GM21367 (cell line): ENCODE measurements at regions not wholly inside any gene's neighbourhood (a gene's known extent, or its start where the extent isn't known, plus 50 kb on each side); places are given as distances from the start of the nearest gene placed in this dataset.
"Not testable (repeated sequence)": the region's sequence is repeated elsewhere in the genome, so short reads cannot be mapped to it uniquely, and the experiment has no call there.

Experiments
- ATAC-seq: cut with Tn5 transposase; IDR thresholded peaks from one replicate; pipeline ENCODE4 v1.9.1; 2021; ENCODE audit not compliant: unreplicated experiment

DNA sequence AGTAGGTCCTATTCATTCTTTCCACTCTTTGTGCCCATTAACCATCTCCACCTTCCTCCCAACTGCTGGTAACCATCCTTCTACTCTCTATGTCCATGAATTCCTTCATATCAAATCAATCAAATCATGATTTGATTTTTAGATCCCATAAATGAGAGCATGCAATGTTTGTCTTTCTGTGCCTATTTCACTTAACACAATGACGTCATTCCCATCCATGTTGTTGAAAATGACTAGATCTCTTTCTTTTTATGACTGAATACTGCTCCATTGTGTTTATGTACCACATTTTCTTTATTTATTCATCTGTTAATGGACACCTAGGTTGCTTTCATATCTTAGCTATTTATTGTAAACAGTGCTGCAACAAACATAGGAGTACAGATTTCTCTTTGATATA, 827.3 kb upstream of the NRXN1 start:
- no peak for ATAC-seq

DNA sequence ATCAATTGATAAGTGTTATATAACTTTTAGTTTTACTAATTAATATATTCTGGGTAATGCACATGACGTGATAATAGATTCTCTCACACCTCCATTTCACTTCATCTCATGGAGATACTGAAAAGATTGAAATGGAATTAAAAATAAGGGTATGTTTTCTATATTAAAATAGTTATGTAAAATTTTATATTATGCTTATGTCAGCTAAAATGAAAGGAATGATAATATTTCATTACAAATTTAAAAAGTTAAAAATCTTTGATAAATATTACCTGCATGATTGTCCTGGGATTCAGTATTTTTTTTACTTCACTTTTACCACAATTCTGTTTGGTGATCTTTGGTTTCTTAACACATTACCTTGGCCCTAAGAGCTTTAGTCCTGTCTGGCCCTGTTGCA, 823.8 kb upstream of the NRXN1 start:
- no peak for ATAC-seq

DNA sequence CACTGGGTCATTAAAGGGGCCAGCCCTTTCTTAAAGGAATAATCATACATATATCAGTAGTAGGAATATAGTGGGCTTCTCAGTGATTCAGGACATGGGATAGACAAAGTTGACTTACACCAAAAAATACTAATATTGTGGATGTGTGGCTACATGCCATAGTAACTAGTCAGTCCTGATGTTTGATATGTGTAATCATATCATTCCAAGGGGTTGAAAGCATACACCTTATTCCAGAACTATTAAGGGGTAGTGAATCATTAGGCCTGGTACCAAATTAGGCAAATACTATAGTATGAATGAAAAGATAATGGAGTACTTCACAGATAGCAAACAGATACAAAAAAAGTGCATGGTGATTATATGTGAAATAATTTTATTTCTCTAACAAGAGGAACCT, 814.9 kb upstream of the NRXN1 start:
- ATAC-seq = no peak

DNA sequence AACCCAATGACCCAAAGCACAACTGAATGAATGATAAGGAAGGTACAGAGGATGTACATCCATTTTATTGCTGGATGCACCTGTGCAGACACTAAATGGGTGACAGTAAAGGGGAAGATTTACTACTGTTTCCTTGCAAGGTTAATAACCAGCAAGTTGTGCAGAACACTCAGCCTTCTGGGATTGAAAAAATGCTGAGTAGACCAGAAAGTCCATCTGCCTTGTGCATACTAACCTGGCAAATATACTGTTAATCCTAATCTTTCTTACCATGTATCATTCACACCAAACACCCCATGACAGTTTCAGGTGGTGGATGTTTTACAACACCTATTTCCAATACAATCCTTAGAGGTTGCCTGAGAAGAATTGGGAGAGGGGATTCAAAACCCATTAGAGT, 814.1 kb upstream of the NRXN1 start:
- no peak for ATAC-seq

DNA sequence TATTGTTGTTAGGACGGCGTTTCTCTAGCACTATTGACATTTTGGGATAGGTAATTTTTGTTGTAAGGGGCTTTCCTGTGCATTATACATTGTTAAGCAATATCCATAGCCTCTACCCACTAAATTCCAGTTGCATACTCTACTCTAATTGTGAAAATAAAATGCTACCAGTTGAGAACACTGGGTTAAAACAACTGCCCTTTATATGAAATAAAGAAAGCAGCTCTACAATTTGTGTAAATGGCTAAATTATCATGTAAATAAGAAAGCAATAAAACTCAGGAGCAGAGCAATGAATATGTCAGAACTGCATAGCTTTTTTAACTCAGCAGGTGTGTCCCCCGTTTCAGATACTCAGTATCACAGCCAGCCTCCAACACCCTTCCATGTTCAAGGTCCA, 812.7 kb upstream of the NRXN1 start:
- no peak for ATAC-seq

DNA sequence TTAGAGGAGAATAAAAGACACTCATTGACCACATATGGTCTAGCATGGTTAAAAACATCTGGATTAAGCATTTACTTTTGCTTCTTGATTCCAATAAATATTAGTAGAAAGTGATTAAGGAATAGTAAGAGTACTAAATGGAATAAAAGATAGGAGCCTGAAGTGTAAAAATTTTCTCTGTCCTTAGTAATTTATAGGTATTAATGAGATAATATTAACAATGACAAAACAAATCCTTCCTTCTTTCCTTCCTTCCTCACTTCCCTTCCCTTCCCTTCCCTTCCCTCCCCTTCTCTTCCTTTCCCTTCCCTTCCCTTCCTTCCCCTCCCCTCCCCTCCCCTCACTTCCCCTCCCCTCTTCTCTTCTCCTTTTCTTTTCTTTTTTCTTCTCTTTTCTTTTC, 797.5 kb upstream of the NRXN1 start:
- no peak for ATAC-seq

DNA sequence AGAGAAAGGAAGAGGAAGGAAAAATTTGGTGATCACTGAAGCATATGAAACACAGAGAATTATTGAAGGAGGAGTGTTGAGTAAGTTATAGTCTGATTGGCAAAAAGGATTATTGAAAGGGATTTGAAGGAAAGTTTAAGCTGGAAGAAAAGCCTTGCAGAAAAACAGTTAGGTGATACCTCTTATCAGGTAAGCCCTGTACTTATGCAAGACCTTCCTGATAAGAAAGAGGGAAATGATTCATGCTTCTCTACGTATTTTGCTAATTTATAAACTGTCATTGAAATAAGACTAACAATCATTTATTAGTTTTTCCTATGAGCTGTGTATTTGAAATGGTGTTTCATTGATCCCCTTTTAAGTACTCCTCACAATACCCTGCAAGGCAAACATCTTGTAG, 793.9 kb upstream of the NRXN1 start:
- ATAC-seq = no peak

DNA sequence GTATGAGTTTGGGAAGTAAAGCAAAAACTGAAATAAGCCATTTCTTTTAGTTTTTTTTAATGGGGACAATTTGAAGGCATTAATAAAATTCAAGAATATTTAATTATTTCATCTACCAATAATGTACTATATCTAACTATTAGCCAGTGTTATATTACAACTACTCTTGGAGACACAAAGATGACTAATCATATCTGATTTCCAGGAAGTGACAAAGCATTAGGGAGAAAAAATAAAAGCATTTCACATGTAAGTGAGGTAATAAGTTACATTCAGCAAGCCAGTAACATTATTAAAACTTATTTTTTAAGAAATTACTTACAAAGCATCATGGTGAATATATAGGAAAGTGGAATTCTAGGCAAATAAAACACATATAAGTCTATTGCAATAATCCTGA, 781.3 kb upstream of the NRXN1 start:
- ATAC-seq = no peak

DNA sequence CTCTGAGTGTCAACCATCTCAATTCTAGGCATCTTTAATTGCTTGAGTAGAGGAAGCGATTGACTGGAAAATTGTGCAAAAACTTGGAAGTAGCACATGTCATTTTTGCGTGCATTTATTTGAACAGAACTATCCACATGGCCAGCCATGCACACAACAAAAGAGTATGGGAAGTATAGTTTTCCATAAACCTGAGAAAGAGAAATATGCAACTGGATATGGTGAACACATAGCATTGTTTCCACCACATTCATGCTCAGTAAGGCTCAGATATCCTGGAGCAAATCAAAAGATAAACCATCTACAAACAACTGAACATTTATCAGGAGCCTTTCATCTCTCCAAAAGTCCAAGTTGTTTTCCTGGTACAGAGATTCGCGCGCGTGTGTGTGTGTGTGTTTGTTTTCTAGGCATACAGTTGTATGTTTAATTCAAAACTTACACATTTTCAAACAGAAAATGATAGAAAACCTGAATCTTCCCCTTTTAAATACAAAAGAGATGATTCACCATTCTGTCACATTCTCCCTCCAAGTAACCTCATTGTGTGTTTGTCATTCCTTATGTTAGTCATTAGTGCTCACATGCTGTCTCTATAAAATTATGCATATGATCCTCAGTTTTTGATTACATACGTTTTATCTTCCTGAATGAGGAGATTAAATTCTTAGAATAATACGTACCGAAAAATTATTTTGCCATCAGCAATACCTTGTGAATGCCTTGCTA, 780.4 kb upstream of the NRXN1 start:
- no peak for ATAC-seq

DNA sequence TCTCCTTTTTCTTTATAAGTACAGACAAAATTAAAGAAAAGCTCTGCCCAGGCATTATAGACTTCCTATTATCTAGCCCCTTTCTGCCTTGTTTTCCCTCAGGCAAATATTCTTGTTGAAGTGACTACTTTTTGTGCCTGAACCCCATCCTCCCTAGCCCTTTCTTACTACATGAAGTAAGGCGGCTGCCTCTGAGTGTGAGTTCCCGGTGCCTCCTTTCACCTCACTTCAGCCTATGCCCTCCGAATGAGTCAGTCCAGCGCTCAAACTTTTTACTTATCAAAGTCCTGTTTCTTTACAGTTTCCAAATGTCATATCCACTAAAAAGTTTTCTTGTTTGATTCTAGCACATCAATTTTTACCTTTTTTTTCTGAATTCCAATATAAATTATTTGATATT, 778.3 kb upstream of the NRXN1 start:
- no peak for ATAC-seq

DNA sequence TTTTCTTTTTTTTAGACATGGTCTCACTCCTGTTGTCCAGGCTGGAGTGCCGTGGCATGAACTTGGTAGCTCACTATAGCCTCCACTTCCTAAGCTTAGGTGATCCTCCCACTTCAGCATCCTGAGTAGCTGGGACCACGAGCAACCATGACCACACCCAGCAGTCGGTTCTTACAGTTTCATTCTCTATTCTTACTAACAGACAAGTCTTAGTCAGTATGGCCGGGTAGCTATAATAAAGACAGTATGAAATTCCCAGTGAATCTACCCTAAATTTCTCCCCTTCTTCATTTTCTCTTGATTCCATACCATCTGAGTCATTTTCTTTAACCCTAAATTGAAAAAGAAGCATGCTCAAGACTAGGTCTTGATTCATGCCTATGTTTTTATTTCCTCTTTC, 775.3 kb upstream of the NRXN1 start:
- ATAC-seq = no peak

DNA sequence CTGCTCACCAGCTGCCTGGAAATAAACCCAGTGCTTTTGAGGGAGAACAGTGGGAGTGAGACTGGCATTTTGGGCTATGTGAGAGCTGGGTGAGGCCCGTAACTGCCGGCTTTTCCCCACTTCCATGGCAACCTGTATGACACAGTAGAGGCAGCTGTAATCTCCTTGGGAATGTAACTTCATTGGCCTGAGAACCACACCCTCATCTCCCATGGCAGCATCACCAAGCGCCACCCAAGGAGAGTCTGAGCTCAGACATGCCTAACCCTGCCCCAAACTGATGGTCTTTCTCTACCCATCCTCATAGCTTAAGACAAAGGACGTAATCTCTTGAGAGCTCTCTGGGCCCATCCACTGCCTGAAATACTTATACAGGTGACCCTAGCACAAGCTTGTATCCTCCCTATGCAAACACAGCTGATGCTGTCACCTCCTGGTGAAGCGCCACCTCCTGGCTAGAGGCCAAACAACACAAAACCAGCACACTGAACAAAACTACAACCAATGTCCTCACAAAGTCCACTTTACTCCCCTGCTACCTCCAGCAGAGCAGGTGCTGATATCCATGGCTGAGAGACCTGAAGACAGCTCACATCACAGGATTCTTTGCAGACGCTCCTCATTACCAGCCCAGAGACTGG, 763.4 kb upstream of the NRXN1 start:
- no peak for ATAC-seq

DNA sequence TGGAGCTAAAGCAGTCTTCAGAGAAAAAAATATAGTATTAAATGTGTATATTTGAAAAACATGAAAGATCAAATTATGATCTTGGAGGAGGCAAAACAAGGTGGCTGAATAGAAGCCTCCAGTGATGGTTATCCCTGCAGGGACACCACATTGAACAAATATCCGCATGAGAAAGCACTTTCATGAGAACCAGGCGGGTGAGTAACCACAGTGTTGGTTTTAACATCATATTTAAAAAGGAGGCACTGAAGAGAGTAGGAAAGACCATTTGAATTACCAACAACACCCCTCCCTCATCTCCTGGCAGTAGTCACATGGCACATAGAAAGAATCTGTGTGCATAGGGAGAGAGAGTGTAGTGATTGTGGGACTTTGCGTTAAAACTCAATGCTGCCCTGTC, 759.6 kb upstream of the NRXN1 start:
- ATAC-seq = no peak

DNA sequence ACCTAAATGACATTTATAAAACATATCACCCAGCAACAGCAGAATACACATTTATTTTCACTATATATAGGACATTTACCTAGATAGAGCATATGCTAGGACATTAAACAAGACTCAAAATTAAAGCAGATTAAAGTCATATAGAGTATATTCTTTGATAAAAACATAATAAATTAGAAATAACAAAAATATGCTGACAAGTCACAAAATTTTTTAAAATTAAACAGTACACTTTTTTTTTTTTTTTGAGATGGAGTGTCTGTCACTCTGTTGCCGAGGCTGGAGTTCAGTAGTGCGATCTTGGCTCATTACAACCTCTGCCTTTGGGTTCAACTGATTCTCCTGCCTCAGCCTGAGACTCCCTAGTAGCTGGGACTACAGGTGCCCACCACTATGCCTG, 758.9 kb upstream of the NRXN1 start:
- no peak for ATAC-seq

DNA sequence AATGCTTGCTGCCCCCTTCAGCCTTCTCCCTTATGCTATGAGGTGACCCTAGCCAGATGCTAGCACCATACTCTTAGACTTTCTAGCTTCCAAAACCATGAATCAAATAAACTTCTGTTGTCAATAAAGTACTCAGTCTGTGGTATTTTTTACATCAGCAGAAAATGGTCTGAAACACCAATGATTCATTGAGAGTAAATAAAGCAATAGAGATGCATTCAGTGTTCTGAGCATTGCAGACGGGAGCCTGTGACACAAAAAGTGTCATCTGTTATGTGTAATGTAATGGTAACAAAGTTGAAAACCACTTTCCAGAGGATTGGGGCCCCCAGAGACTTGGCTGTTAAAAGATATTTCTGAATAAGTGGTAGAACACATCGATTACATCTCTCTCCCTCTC, 758.0 kb upstream of the NRXN1 start:
- ATAC-seq = no peak

DNA sequence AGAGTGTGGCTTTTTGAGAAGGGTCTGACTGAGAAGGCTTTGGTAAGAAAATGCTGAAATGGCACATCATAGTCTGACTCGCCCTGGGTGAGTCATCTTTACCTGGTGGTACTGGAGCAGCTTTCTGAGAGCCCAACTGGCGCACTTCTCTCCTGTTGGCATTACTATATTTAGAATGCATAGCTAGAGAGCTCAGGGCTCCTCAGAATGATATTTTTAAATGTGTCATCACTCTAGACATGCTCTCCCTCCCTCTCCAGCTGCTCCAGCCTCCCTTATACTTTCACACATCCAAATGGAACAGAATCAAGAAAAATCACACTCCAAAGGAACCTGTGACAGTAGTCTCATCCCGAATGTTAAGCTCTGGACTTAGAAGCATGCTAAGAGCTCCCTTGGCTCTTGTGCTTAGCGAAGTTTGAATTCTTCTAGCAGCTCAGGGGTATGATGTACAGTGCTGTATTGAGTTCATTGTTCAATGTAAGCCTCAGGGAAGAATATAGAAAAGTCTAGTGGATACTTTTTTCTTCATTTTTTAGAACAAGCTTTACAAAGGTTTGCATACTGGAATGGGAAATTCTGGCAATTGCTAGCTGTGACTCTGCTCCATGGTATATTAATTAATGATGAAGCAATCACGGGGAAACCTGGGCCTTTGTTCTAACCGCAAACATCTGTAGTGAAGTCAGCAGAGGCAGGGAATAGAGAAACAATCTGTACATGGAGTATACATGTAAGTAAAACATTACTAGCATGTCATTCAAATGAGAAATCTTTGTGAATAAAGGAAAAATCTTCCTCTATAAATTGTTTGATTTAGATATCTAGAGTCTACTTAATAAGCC, 751.2 kb upstream of the NRXN1 start:
- no peak for ATAC-seq

DNA sequence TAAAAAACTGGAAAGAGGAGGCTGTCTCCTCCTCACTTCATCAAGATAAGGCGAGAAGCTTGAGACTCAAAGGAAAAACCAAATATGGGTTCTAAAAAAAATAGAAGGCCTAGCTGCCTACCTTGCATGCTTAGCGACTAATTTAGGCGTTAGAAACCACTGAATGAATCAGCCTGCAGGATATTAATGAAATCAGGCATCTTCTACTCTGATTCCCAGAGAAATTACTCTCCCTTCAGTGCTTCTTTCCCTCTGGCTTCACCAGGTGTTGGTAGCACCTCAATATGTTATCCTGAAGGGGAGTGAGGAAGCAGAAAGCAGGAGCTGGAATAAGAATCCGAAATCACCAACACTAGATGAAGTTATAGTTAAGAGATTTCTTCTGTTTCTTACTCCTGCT, 749.8 kb upstream of the NRXN1 start:
- ATAC-seq = no peak

DNA sequence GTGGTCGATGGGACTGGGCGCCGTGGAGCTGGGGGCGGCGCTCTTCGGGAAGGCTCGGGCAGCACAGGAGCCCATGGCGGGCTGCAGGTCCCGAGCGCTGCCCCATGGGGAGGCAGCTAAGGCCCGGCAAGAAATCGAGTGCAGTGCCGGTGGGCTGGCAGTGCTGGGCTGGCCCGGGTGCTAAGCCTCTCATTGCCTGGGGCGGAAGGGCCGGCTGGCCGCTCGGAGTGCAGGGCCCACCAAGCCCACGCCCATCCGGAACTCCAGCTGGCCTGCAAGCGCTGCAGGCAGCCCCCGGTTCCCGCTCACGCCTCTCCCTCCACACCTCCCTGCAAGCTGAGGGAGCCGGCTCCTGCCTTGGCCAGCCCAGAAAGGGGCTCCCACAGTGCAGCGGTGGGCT, 748.4 kb upstream of the NRXN1 start:
- no peak for ATAC-seq

DNA sequence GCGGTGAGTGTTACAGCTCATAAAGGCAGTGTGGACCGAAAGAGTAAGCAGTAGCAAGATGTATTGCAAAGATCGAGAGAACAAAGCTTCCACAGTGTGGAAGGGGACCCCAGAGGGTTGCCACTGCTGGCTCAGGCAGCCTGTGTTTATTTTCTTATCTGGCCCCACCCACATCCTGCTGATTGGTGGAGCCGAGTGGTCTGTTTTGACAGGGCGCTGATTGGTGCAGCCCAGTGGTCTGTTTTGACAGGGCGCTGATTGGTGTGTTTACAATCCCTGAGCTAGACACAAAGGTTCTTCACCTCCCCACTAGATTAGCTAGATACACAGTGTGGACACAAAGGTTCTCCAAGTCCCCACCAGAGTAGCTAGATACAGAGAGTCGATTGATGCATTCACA, 747.8 kb upstream of the NRXN1 start:
- not testable (repeated sequence) for ATAC-seq

DNA sequence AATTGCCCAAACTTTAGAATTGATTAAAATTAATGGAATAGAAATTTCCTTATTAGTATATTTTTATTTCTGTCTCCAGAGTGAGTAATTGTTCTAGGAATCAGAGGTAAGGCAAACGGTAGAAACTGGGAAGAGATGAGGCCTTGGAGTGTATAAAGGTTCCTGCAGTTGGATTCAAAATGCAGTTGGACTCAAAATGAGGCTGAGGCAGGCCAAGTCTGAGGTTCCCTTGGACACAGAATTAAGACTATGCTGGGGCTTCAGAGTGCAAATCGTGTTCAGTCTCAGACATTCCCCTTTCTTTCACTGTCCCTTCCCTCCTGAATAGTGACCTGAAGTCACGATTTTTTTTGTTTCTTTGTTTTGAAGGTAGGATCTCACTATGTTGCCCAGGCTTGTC, 746.9 kb upstream of the NRXN1 start:
- ATAC-seq = no peak

DNA sequence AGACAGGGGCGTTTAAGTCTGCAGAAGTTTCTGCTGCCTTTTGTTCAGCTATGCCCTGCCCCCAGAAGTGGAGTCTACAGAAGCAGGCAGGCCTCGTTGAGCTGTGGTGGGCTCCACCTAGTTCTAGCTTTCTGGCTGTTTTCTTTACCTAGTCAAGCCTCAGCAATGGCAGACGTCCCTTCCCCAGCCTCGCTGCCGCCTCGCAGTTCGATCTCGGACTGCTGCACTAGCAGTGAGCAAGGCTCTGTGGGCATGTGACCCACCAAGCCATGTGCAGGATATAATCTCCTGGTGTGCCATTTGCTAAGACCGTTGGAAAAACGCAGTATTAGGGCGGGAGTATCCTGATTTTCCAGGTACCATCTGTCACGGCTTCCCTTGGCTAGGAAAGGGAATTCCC, 742.7 kb upstream of the NRXN1 start:
- ATAC-seq = not testable (repeated sequence)

DNA sequence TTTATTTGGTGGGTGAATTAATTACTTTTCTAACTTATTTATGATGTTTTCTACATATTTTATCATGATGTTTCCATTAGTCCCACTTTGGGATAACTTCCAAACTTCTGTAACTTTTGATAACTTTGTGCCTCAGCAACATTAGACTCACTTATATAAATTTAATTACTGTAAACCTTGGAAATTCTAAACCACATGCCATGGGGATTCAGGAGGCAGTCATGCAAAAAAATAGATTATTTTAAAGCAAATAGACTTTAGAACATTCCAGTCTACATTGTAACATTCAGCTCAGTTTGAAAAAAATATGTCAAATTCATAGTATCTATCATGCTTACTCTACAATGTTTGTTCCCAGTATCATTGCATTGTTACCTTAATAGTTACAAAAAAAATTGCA, 728.5 kb upstream of the NRXN1 start:
- ATAC-seq = no peak
